H9 (cell line): ENCODE measurements at regions not wholly inside any gene's neighbourhood (a gene's known extent, or its start where the extent isn't known, plus 50 kb on each side); places are given as distances from the start of the nearest gene placed in this dataset.

Experiments used
- DNase-seq: peaks from one replicate; pipeline ENCODE4 v3.0.0-alpha.2; 2017
- H2AFZ ChIP-seq: one replicate; pipeline ENCODE4 v1.6.1; 2013; ENCODE audit warnings: mild to moderate bottlenecking, low read length, control low read depth, moderate library complexity
- H2AK5ac ChIP-seq: 2 replicates; pipeline ENCODE4 v1.6.1; 2013; ENCODE audit warnings: low read length, control low read depth, mixed read lengths; ENCODE audit not compliant: insufficient read length
- H2BK120ac ChIP-seq: one replicate; pipeline ENCODE4 v1.6.1; 2013; ENCODE audit warnings: low read depth, mild to moderate bottlenecking, low read length, control low read depth, inconsistent platforms; ENCODE audit not compliant: poor library complexity, severe bottlenecking
- H2BK12ac ChIP-seq: 2 replicates; pipeline ENCODE4 v1.6.1; 2013; ENCODE audit warnings: low read length, control low read depth, mixed read lengths, low read depth; ENCODE audit not compliant: insufficient read length
- H2BK15ac ChIP-seq: 2 replicates; pipeline ENCODE4 v1.6.1; 2013; ENCODE audit warnings: low read depth, low read length, control low read depth
- H2BK20ac ChIP-seq: one replicate; pipeline ENCODE4 v1.6.1; 2013; ENCODE audit warnings: low read depth, mild to moderate bottlenecking, low read length, control low read depth, inconsistent platforms; ENCODE audit not compliant: poor library complexity, severe bottlenecking
- H2BK5ac ChIP-seq: 2 replicates; pipeline ENCODE4 v1.6.1; 2013; ENCODE audit warnings: low read length, control low read depth, mixed read lengths; ENCODE audit not compliant: insufficient read length
- H3K14ac ChIP-seq: 2 replicates; pipeline ENCODE4 v1.6.1; 2013; ENCODE audit warnings: low read length, control low read depth; ENCODE audit not compliant: insufficient read depth
- H3K18ac ChIP-seq: 2 replicates; pipeline ENCODE4 v1.6.1; 2013; ENCODE audit warnings: low read depth, mild to moderate bottlenecking, mixed read lengths, low read length, control low read depth; ENCODE audit not compliant: insufficient read length
- H3K23ac ChIP-seq: 2 replicates; pipeline ENCODE4 v1.6.1; 2013; ENCODE audit warnings: low read length, control low read depth, mixed read lengths, low read depth; ENCODE audit not compliant: insufficient read length
- H3K23me2 ChIP-seq: 2 replicates; pipeline ENCODE4 v1.6.1; 2013; ENCODE audit warnings: low read depth, mild to moderate bottlenecking, mixed read lengths, low read length, control low read depth; ENCODE audit not compliant: insufficient read length, poor library complexity, severe bottlenecking
- H3K27ac ChIP-seq: 2 replicates; pipeline ENCODE4 v1.5.1; 2013; ENCODE audit warnings: low read length, control low read depth, mixed read lengths, low read depth; ENCODE audit not compliant: insufficient read length
- H3K27me3 ChIP-seq: 2 replicates; pipeline ENCODE4 v1.6.1; 2013; ENCODE audit warnings: low read length, control low read depth, inconsistent platforms; ENCODE audit not compliant: insufficient read depth
- H3K4ac ChIP-seq: 2 replicates; pipeline ENCODE4 v1.6.1; 2013; ENCODE audit warnings: low read depth, mild to moderate bottlenecking, control low read depth, inconsistent platforms, low read length, moderate library complexity
- H3K4me1 ChIP-seq: 2 replicates; pipeline ENCODE4 v1.6.1; 2013; ENCODE audit warnings: low read length, control low read depth, inconsistent platforms; ENCODE audit not compliant: insufficient read depth
- H3K4me2 ChIP-seq: 2 replicates; pipeline ENCODE4 v1.6.1; 2013; ENCODE audit warnings: low read length, control low read depth, mixed read lengths; ENCODE audit not compliant: insufficient read length, insufficient read depth
- H3K56ac ChIP-seq: 2 replicates; pipeline ENCODE4 v1.6.1; 2013; ENCODE audit warnings: low read depth, mild to moderate bottlenecking, mixed read lengths, low read length, control low read depth; ENCODE audit not compliant: insufficient read length
- H3K79me1 ChIP-seq: 2 replicates; pipeline ENCODE4 v1.6.1; 2013; ENCODE audit warnings: low read depth, mild to moderate bottlenecking, moderate library complexity, low read length, control low read depth, inconsistent platforms; ENCODE audit not compliant: insufficient read depth, poor library complexity, severe bottlenecking
- H3K79me2 ChIP-seq: 2 replicates; pipeline ENCODE4 v1.6.1; 2013; ENCODE audit warnings: low read length, control low read depth, inconsistent platforms; ENCODE audit not compliant: insufficient read depth
- H3K9ac ChIP-seq: 2 replicates; pipeline ENCODE4 v1.6.1; 2013; ENCODE audit warnings: low read length, control low read depth, mixed read lengths; ENCODE audit not compliant: insufficient read length; ENCODE audit errors: extremely low read depth
- H3K9me3 ChIP-seq: one replicate; pipeline ENCODE4 v1.6.1; 2013; ENCODE audit warnings: low read depth, low read length, inconsistent platforms; ENCODE audit not compliant: control insufficient read depth
- H3T11ph ChIP-seq: one replicate; pipeline ENCODE4 v1.6.1; 2013; ENCODE audit warnings: mild to moderate bottlenecking, low read length, control low read depth, inconsistent platforms
- H4K20me1 ChIP-seq: one replicate; pipeline ENCODE4 v1.6.1; 2013; ENCODE audit not compliant: control insufficient read depth, insufficient read length, insufficient read depth
- H4K5ac ChIP-seq: 2 replicates; pipeline ENCODE4 v1.6.1; 2013; ENCODE audit warnings: low read depth, mild to moderate bottlenecking, mixed read lengths, low read length, control low read depth; ENCODE audit not compliant: insufficient read length
- H4K8ac ChIP-seq: replicated peaks from 2 replicates; pipeline ENCODE4 v1.6.1; 2013; ENCODE audit warnings: low read length, control low read depth, mixed read lengths, low read depth; ENCODE audit not compliant: insufficient read length
- H4K91ac ChIP-seq: 2 replicates; pipeline ENCODE4 v1.6.1; 2013; ENCODE audit warnings: low read depth, mild to moderate bottlenecking, moderate library complexity, mixed read lengths, low read length, control low read depth; ENCODE audit not compliant: insufficient read length
- H3K27ac Mint-ChIP-seq, 3 experiments: 2 replicates in 2 of 3; 3 replicates in 1 of 3; pipeline ENCODE4 v1.8.0; 2020 to 2021; ENCODE audit warnings: mixed read lengths in 3 of 3, mild to moderate bottlenecking in 1 of 3, moderate library complexity in 1 of 3
- H3K27me3 Mint-ChIP-seq: 2 replicates; pipeline ENCODE4 v1.8.0; 2021; ENCODE audit warnings: low read depth, mild to moderate bottlenecking, moderate library complexity, mixed read lengths
- H3K36me3 Mint-ChIP-seq, 3 experiments: 2 replicates in 2 of 3; 3 replicates in 1 of 3; pipeline ENCODE4 v1.8.0; 2020 to 2021; ENCODE audit warnings: low read depth in 3 of 3, mixed read lengths in 3 of 3; ENCODE audit not compliant: insufficient read depth in 1 of 3
- H3K4me1 Mint-ChIP-seq, 2 experiments: 2 replicates each; pipeline ENCODE4 v1.8.0; 2020; ENCODE audit warnings: mixed read lengths in 2 of 2
- H3K4me3 Mint-ChIP-seq, 2 experiments: 2 replicates in 1 of 2; 3 replicates in 1 of 2; pipeline ENCODE4 v1.8.0; 2020 to 2021; ENCODE audit warnings: mild to moderate bottlenecking in 2 of 2, mixed read lengths in 2 of 2, moderate library complexity in 1 of 2
- H3K9me3 Mint-ChIP-seq, 2 experiments: 2 replicates in 1 of 2; 3 replicates in 1 of 2; pipeline ENCODE4 v1.8.0; 2020; ENCODE audit warnings: mild to moderate bottlenecking in 2 of 2, mixed read lengths in 2 of 2, moderate library complexity in 1 of 2
- WGBS: extraction: QIAGEN DNeasy Blood & Tissue Kit; methylation state at CpG from one replicate; pipeline ENCODE4 v1.1.7; 2013; ENCODE audit warnings: missing lambda C conversion rate, low lambda C conversion rate, mixed read lengths; ENCODE audit not compliant: insufficient read length; ENCODE audit errors: extremely low coverage; 5-methylcytosine and 5-hydroxymethylcytosine counted together
- TF ChIP-seq, protein P1 (sequence below): fragments of 200-600 bp; sonication (generic); conservative IDR thresholded peaks from 3 replicates; pipeline ENCODE4 v1.8.0; 2021; ENCODE audit warnings: antibody characterized with exemption, mild to moderate bottlenecking

GRCh38 chr9:73782166-73782565 is 630.5 kb downstream of the ANXA1 start:
- Histone ChIP-seq H2BK12ac (no peak overlapping the region), H2BK120ac (no peak overlapping the region), H2AFZ (no peak overlapping the region), H2AK5ac (no peak overlapping the region), H3T11ph (no peak overlapping the region), H2BK15ac (no peak overlapping the region), H3K9me3 (no peaks in the 10 kb centered on the region), H3K4ac (no peak overlapping the region), H4K20me1 (no peaks in the 10 kb centered on the region), H3K79me2 (no peaks in the 10 kb centered on the region), H3K14ac (no peak overlapping the region), H3K27me3 (no peaks in the 10 kb centered on the region), H4K5ac (no peak overlapping the region), H3K23ac (no peak overlapping the region), H2BK5ac (no peak overlapping the region), H3K56ac (no peak overlapping the region), H3K79me1 (no peaks in the 10 kb centered on the region), H3K4me2 (no peak overlapping the region), H3K18ac (no peak overlapping the region), H3K27ac (no peak overlapping the region), H3K23me2 (no peaks in the 10 kb centered on the region), H3K4me1 (no peaks in the 10 kb centered on the region), H2BK20ac (no peak overlapping the region), H4K91ac (no peak overlapping the region), H4K8ac (no peak overlapping the region), H3K9ac (no peak overlapping the region)
- DNase-seq, result no peak
- H3K27ac Mint-ChIP-seq, result no peak overlapping the region
- peaks cover 3 to 11% of the 10 kb centered on the region in 2 experiments; a peak in 2 of 5 replicates for H3K9me3 Mint-ChIP-seq
- H3K4me3 Mint-ChIP-seq, result no peak overlapping the region
- peaks cover 5 to 25% (median 7%) of the 10 kb centered on the region in 3 experiments for H3K36me3 Mint-ChIP-seq
- no peaks in the 10 kb centered on the region for H3K27me3 Mint-ChIP-seq
- peaks cover 0 to 4% of the 10 kb centered on the region in 2 experiments; a peak in 1 of 4 replicates for H3K4me1 Mint-ChIP-seq
- TF ChIP-seq, protein P1, sequence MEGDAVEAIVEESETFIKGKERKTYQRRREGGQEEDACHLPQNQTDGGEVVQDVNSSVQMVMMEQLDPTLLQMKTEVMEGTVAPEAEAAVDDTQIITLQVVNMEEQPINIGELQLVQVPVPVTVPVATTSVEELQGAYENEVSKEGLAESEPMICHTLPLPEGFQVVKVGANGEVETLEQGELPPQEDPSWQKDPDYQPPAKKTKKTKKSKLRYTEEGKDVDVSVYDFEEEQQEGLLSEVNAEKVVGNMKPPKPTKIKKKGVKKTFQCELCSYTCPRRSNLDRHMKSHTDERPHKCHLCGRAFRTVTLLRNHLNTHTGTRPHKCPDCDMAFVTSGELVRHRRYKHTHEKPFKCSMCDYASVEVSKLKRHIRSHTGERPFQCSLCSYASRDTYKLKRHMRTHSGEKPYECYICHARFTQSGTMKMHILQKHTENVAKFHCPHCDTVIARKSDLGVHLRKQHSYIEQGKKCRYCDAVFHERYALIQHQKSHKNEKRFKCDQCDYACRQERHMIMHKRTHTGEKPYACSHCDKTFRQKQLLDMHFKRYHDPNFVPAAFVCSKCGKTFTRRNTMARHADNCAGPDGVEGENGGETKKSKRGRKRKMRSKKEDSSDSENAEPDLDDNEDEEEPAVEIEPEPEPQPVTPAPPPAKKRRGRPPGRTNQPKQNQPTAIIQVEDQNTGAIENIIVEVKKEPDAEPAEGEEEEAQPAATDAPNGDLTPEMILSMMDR, result no peak
- WGBS, result no CpG with 5 or more reads among the region's 3 CpGs
